SU-DHL-6 (cell line): ENCODE measurements at regions not wholly inside any gene's neighbourhood (a gene's known extent, or its start where the extent isn't known, plus 50 kb on each side); places are given as distances from the start of the nearest gene placed in this dataset.

Experiments used
- H2AFZ ChIP-seq: fragments of 200-600 bp; sonication (generic); 2 replicates; pipeline ENCODE4 v1.6.1; 2014; ENCODE audit warnings: low read depth, mild to moderate bottlenecking, moderate library complexity, mixed read lengths, antibody characterized with exemption, low read length; ENCODE audit not compliant: severe bottlenecking
- H3F3A ChIP-seq: fragments of 200-600 bp; shearing (Covaris generic); 2 replicates; pipeline ENCODE4 v1.6.0; 2016; ENCODE audit warnings: antibody characterized with exemption, mild to moderate bottlenecking; ENCODE audit not compliant: insufficient read depth
- H3K27ac ChIP-seq: fragments of 200-600 bp; sonication (generic); 2 replicates; pipeline ENCODE4 v1.5.1; 2016; ENCODE audit warnings: low read depth, mild to moderate bottlenecking, low read length, moderate library complexity, mixed read lengths
- H3K27me3 ChIP-seq: fragments of 200-600 bp; sonication (generic), shearing (Covaris generic); 2 replicates; pipeline ENCODE4 v1.6.0; 2014; ENCODE audit warnings: mild to moderate bottlenecking, low read length
- H3K36me3 ChIP-seq: fragments of 200-600 bp; sonication (generic); 2 replicates; pipeline ENCODE4 v1.6.1; 2014; ENCODE audit warnings: mild to moderate bottlenecking, low read length, mixed read lengths
- H3K4me2 ChIP-seq: fragments of 300-600, 200-600 bp; shearing (Covaris generic), sonication (generic); 2 replicates; pipeline ENCODE4 v1.6.0; 2014; ENCODE audit warnings: low read length, low read depth, mild to moderate bottlenecking; ENCODE audit not compliant: poor library complexity, severe bottlenecking
- H3K4me3 ChIP-seq: fragments of 200-600 bp; sonication (generic); 2 replicates; pipeline ENCODE4 v1.5.1; 2014; ENCODE audit warnings: antibody characterized with exemption, low read length, mild to moderate bottlenecking, mixed read lengths; ENCODE audit not compliant: insufficient read depth, poor library complexity, severe bottlenecking
- H3K79me2 ChIP-seq: fragments of 200-600 bp; sonication (generic); 2 replicates; pipeline ENCODE4 v1.6.1; 2014; ENCODE audit warnings: mild to moderate bottlenecking, low read length, moderate library complexity; ENCODE audit not compliant: insufficient read depth
- H3K9ac ChIP-seq: fragments of 200-600 bp; sonication (generic); 2 replicates; pipeline ENCODE4 v1.7.0; 2014; ENCODE audit warnings: mild to moderate bottlenecking, low read length
- H3K9me2 ChIP-seq: fragments of 200-600 bp; sonication (generic); replicated peaks from 2 replicates; pipeline ENCODE4 v1.6.1; 2014; ENCODE audit warnings: low read length; ENCODE audit not compliant: insufficient read depth
- H3K9me3 ChIP-seq: fragments of 200-600 bp; sonication (generic); 2 replicates; pipeline ENCODE4 v1.6.1; 2014; ENCODE audit warnings: low read length, mixed read lengths; ENCODE audit not compliant: insufficient read depth
- H4K20me1 ChIP-seq: fragments of 200-600 bp; sonication (generic); 2 replicates; pipeline ENCODE4 v1.6.1; 2014; ENCODE audit warnings: low read depth, mild to moderate bottlenecking, antibody characterized with exemption, low read length, moderate library complexity, mixed read lengths
- CTCF ChIP-seq: fragments of 200-600 bp; sonication (generic); IDR thresholded peaks from one replicate; pipeline ENCODE4 v1.5.1; 2017; ENCODE audit warnings: antibody characterized with exemption, mild to moderate bottlenecking, low read length, moderate library complexity; ENCODE audit not compliant: insufficient read depth, poor library complexity, severe bottlenecking
- EZH2phosphoT487 ChIP-seq: fragments of 200-600 bp; sonication (generic), shearing (Covaris generic); conservative IDR thresholded peaks from 2 replicates; pipeline ENCODE4 v1.6.1; 2018; ENCODE audit warnings: mild to moderate bottlenecking, antibody characterized with exemption, low read length, moderate library complexity, mixed read lengths

GRCh38 chr14:85296456-85297210 is 233.3 kb upstream of the FLRT2 start:
- Histone ChIP-seq H3K27me3 (no peaks in the 10 kb centered on the region), H3K79me2 (no peaks in the 10 kb centered on the region), H2AFZ (no peak overlapping the region), H3K9me3 (no peaks in the 10 kb centered on the region), H3K4me3 (no peak overlapping the region), H3K4me2 (no peak overlapping the region), H3K9ac (no peak overlapping the region), H4K20me1 (no peaks in the 10 kb centered on the region), H3F3A (no peaks in the 10 kb centered on the region), H3K27ac (no peak overlapping the region), H3K36me3 (no peaks in the 10 kb centered on the region), H3K9me2 (no peaks in the 10 kb centered on the region)
- TF ChIP-seq EZH2phosphoT487 (no peak), CTCF (no peak)

GRCh38 chr14:85300107-85300506 is 229.8 kb upstream of the FLRT2 start:
- Histone ChIP-seq H3K9me3 (no peaks in the 10 kb centered on the region), H4K20me1 (no peaks in the 10 kb centered on the region), H3K27me3 (no peaks in the 10 kb centered on the region), H3K79me2 (no peaks in the 10 kb centered on the region), H3K27ac (no peak overlapping the region), H3K4me3 (no peak overlapping the region), H2AFZ (no peak overlapping the region), H3K4me2 (no peak overlapping the region), H3K36me3 (no peaks in the 10 kb centered on the region), H3K9me2 (no peaks in the 10 kb centered on the region), H3K9ac (no peak overlapping the region), H3F3A (no peaks in the 10 kb centered on the region)
- TF ChIP-seq CTCF, result no peak
- no peak for TF ChIP-seq EZH2phosphoT487

- TF ChIP-seq CTCF (no peak), EZH2phosphoT487 (no peak)
- Histone ChIP-seq H2AFZ (no peak overlapping the region), H3K4me2 (no peak overlapping the region), H3K27ac (no peak overlapping the region), H4K20me1 (no peaks in the 10 kb centered on the region), H3K9me3 (no peaks in the 10 kb centered on the region), H3K9ac (no peak overlapping the region), H3K36me3 (no peaks in the 10 kb centered on the region), H3K27me3 (no peaks in the 10 kb centered on the region), H3K4me3 (no peak overlapping the region), H3K79me2 (no peaks in the 10 kb centered on the region), H3K9me2 (no peaks in the 10 kb centered on the region), H3F3A (no peaks in the 10 kb centered on the region)
Measured at GRCh38 chr14:85301506-85301905, 228.4 kb upstream of the FLRT2 start.
